ENCODE measurements at regions not wholly inside any gene's neighbourhood (a gene's known extent, or its start where the extent isn't known, plus 50 kb on each side); places are given as distances from the start of the nearest gene placed in this dataset.

- DNase-seq: no peak
Measured at GRCh38 chr22:49251371-49251770, 576.3 kb downstream of the BRD1 start.

GRCh38 chr22:49247194-49247924 is 580.3 kb downstream of the BRD1 start:
- DNase-seq: no peak

GRCh38 chr22:49244466-49245420 is 582.9 kb downstream of the BRD1 start:
- DNase-seq: no peak

- DNase-seq: no peak
Measured at GRCh38 chr22:49243965-49244364, 583.7 kb downstream of the BRD1 start.

- no peak for DNase-seq
Measured at GRCh38 chr22:49243335-49243734, 584.3 kb downstream of the BRD1 start.

GRCh38 chr22:49242480-49242879 is 585.2 kb downstream of the BRD1 start:
- DNase-seq: no peak

- no peak for DNase-seq
Measured at GRCh38 chr22:49241174-49241851, 586.4 kb downstream of the BRD1 start.

GRCh38 chr22:49240472-49240871 is 587.2 kb downstream of the BRD1 start:
- DNase-seq: no peak

- DNase-seq: no peak
Measured at GRCh38 chr22:49240016-49240380, 587.7 kb downstream of the BRD1 start.

- no peak for DNase-seq
Measured at GRCh38 chr22:49239264-49240015, 588.2 kb downstream of the BRD1 start.

GRCh38 chr22:49238181-49239141 is 589.2 kb downstream of the BRD1 start:
- DNase-seq: no peak

- no peak for DNase-seq
Measured at GRCh38 chr22:49237703-49238102, 590.0 kb downstream of the BRD1 start.

- DNase-seq: no peak
Measured at GRCh38 chr22:49237279-49237678, 590.4 kb downstream of the BRD1 start.

- no peak for DNase-seq
Measured at GRCh38 chr22:49236541-49237075, 591.1 kb downstream of the BRD1 start.

- no peak for DNase-seq
Measured at GRCh38 chr22:49235463-49236300, 592.0 kb downstream of the BRD1 start.

- no peak for DNase-seq
Measured at GRCh38 chr22:49234459-49234858, 593.2 kb downstream of the BRD1 start.

GRCh38 chr22:49233507-49234100 is 594.1 kb downstream of the BRD1 start:
- DNase-seq: no peak

- DNase-seq: no peak
Measured at GRCh38 chr22:49232319-49233067, 595.2 kb downstream of the BRD1 start.

GRCh38 chr22:49230194-49230577 is 597.5 kb downstream of the BRD1 start:
- DNase-seq: no peak
